SK-N-SH treated with all-trans-retinoic acid at 6 μM for 48 hours (cell line): ENCODE measurements at regions not wholly inside any gene's neighbourhood (a gene's known extent, or its start where the extent isn't known, plus 50 kb on each side); places are given as distances from the start of the nearest gene placed in this dataset.

Experiments
- POU6F1 ChIP-seq: fragments of 250-450 bp; sonication (Bioruptor Pico); IDR thresholded peaks from 2 replicates; pipeline ENCODE4 v1.8.0; 2021; ENCODE audit warnings: low read depth, mild to moderate bottlenecking, moderate library complexity, borderline replicate concordance
- ZFP3 ChIP-seq: fragments of 250-450 bp; sonication (Bioruptor Pico); IDR thresholded peaks from 2 replicates; pipeline ENCODE4 v1.5.0; 2020; ENCODE audit warnings: mild to moderate bottlenecking, moderate library complexity
- ZNF565 ChIP-seq: fragments of 450-650 bp; formaldehyde crosslinking; conservative IDR thresholded peaks from 2 replicates; pipeline ENCODE4 v1.5.0; 2020; ENCODE audit warnings: low read depth, mild to moderate bottlenecking, moderate library complexity
- ZNF70 ChIP-seq: fragments of 450-650 bp; formaldehyde crosslinking; IDR thresholded peaks from 2 replicates; pipeline ENCODE4 v1.5.0; 2020; ENCODE audit warnings: mild to moderate bottlenecking, moderate library complexity
- TF ChIP-seq, protein P1 (sequence below): fragments of 250-450 bp; sonication (Bioruptor Pico); IDR thresholded peaks from 2 replicates; pipeline ENCODE4 v1.5.0; 2020; ENCODE audit warnings: mild to moderate bottlenecking, moderate library complexity
- TF ChIP-seq, protein P2 (sequence below): fragments of 250-450 bp; sonication (Bioruptor Pico); IDR thresholded peaks from 2 replicates; pipeline ENCODE4 v1.8.0; 2020; ENCODE audit warnings: mild to moderate bottlenecking, moderate library complexity, borderline replicate concordance

GRCh38 chr21:14736162-14736561 is 190.0 kb upstream of the SAMSN1 start:
- TF ChIP-seq, protein P1, sequence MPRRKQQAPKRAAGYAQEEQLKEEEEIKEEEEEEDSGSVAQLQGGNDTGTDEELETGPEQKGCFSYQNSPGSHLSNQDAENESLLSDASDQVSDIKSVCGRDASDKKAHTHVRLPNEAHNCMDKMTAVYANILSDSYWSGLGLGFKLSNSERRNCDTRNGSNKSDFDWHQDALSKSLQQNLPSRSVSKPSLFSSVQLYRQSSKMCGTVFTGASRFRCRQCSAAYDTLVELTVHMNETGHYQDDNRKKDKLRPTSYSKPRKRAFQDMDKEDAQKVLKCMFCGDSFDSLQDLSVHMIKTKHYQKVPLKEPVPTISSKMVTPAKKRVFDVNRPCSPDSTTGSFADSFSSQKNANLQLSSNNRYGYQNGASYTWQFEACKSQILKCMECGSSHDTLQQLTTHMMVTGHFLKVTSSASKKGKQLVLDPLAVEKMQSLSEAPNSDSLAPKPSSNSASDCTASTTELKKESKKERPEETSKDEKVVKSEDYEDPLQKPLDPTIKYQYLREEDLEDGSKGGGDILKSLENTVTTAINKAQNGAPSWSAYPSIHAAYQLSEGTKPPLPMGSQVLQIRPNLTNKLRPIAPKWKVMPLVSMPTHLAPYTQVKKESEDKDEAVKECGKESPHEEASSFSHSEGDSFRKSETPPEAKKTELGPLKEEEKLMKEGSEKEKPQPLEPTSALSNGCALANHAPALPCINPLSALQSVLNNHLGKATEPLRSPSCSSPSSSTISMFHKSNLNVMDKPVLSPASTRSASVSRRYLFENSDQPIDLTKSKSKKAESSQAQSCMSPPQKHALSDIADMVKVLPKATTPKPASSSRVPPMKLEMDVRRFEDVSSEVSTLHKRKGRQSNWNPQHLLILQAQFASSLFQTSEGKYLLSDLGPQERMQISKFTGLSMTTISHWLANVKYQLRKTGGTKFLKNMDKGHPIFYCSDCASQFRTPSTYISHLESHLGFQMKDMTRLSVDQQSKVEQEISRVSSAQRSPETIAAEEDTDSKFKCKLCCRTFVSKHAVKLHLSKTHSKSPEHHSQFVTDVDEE: no peak
- TF ChIP-seq ZFP3 (CRISPR knock-in tag) (no peak), ZNF565 (no peak), POU6F1 (CRISPR knock-in tag) (no peak), ZNF70 (no peak)
- TF ChIP-seq, protein P2, sequence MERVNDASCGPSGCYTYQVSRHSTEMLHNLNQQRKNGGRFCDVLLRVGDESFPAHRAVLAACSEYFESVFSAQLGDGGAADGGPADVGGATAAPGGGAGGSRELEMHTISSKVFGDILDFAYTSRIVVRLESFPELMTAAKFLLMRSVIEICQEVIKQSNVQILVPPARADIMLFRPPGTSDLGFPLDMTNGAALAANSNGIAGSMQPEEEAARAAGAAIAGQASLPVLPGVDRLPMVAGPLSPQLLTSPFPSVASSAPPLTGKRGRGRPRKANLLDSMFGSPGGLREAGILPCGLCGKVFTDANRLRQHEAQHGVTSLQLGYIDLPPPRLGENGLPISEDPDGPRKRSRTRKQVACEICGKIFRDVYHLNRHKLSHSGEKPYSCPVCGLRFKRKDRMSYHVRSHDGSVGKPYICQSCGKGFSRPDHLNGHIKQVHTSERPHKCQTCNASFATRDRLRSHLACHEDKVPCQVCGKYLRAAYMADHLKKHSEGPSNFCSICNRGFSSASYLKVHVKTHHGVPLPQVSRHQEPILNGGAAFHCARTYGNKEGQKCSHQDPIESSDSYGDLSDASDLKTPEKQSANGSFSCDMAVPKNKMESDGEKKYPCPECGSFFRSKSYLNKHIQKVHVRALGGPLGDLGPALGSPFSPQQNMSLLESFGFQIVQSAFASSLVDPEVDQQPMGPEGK (CRISPR knock-in tag): no peak
